KOPT-K1 (cell line): ENCODE measurements at regions not wholly inside any gene's neighbourhood (a gene's known extent, or its start where the extent isn't known, plus 50 kb on each side); places are given as distances from the start of the nearest gene placed in this dataset.
A peak's percentile ranks its signal among the peaks of the same experiment; 100 is the strongest.
"Not testable (repeated sequence)": the region's sequence is repeated elsewhere in the genome, so short reads cannot be mapped to it uniquely, and the experiment has no call there.

Source experiments
- H3K27ac ChIP-seq: fragments of 200-600 bp; sonication (generic); 2 replicates; pipeline ENCODE4 v1.5.1; 2016; ENCODE audit warnings: antibody characterized with exemption, mild to moderate bottlenecking, low read depth, low read length; ENCODE audit not compliant: poor library complexity, severe bottlenecking
- H3K36me3 ChIP-seq: fragments of 200-600 bp; sonication (generic); 2 replicates; pipeline ENCODE4 v1.5.1; 2017; ENCODE audit warnings: antibody characterized with exemption, mild to moderate bottlenecking, low read length, moderate library complexity; ENCODE audit not compliant: insufficient read depth
- H3K9me3 ChIP-seq: fragments of 200-600 bp; sonication (generic); 2 replicates; pipeline ENCODE4 v1.5.1; 2017; ENCODE audit warnings: antibody characterized with exemption, low read length, mild to moderate bottlenecking; ENCODE audit not compliant: insufficient read depth, poor library complexity, severe bottlenecking

DNA sequence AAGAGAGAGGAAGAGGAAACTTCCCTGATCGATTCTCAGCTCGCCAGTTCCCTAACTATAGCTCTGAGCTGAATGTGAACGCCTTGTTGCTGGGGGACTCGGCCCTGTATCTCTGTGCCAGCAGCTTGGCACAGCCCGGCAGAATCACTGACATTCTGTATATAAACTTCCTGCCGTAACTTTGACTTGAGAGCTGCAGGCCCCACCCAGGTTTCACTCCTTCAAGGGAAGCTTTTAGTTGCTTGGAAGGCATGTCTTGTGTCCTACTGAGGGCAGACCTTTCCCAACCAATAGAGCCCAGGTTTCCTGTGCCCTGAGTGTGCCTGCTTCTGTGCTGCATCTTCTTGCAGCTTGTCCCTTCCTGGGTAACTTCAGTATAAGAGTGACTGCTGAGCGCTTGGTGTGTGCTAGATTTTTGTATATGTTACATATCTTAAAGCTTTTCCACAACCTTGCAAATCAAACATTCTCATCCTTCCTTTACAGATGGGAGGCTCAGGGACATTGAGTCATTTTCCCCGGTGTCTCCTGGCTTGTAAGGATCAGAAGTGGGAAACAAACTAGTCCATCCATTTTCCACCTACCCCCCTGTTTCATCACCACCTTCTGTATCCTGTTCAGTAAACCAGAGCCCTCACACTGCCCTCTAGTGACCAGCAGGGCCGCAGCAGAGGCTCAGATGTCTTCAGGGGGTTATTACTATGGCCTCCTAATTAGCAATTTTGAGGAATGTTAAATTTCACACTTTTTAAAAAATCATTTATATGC is 225.2 kb upstream of the PRSS58 start:
- no peak overlapping the region for H3K27ac ChIP-seq

DNA sequence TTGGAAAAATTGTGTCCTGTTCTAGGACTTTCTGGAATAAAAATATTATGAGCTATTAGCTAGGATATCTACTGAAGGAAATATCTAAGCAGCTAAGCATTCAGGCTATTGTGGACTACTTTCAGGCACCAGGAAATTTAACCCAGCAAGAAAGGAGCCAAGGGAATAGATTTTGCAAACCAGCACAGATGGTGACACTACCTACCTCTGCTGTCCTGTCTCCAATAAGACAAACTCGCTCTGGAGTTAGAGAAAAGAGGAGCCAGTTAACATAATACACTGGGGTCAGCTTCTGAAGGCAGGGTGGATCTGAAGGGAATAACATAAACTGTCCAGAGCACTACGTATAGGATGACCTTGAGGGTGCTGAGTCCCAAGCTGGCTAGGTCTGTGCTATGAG is 223.7 kb upstream of the PRSS58 start:
- H3K27ac ChIP-seq = no peak overlapping the region
- H3K36me3 ChIP-seq = no peaks in the 10 kb centered on the region
- no peaks in the 10 kb centered on the region for H3K9me3 ChIP-seq

More for the DNA sequence above, 225.2 kb upstream of the PRSS58 start:
- no peaks in the 10 kb centered on the region for H3K9me3 ChIP-seq
- H3K36me3 ChIP-seq = no peaks in the 10 kb centered on the region

DNA sequence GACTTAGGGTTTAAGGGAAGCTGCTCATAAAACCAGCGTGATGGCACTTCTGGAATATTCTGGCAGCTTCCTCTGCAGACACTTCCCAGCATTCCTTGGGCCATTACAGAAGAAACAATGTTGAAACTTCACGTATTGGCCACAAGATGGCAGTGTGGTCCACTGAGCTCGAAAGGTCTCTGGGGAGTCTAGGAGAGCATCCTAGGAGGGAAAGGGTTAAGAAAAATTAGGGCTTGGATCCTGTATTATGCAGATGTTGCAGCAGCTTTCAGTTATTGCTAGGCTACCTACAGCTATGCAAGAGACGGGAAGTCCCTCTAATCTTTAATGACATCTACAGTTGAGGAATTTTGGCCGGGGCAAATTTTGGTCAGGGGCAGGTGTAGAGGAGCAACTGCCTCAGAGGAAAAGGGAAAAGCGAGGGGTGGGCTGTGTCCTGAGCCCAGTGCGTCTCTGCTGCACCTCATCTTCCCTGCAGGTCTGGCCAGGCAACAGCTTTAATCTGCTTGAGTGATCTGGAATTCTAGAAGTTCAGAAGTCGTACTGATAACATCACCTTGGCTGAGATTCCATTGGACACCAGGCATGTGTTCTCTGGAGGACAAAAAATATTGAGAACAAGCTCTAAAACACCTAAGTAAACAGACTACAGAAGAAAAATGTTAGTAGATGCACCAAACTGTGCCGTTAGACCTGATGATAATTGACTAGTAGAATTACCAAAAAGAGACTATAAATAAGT is 220.8 kb upstream of the PRSS58 start:
- no peaks in the 10 kb centered on the region for H3K9me3 ChIP-seq
- peak overlapping the region; percentile 61 for H3K27ac ChIP-seq
- no peaks in the 10 kb centered on the region for H3K36me3 ChIP-seq

DNA sequence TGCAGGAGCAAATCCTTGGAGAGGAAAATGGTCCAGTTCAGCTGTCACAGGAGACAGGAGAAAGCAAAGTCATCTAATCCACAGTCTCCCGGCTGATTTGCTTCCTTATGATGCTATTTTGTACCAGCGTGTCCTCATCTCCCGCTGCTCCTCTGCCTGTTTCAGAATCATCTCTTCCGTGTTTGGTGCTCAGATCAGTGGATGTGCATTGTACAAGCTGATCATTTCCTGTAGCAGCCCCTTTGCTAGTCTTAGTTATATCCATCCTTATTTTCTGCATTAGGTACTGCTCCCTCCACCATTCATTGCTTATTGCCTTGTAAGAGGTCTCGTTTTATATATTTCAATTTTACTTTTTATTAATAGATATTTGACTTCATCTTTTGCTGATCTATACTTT is 219.9 kb upstream of the PRSS58 start:
- not testable (repeated sequence) for H3K9me3 ChIP-seq, H3K36me3 ChIP-seq
- peak overlapping the region; percentile 61 for H3K27ac ChIP-seq

DNA sequence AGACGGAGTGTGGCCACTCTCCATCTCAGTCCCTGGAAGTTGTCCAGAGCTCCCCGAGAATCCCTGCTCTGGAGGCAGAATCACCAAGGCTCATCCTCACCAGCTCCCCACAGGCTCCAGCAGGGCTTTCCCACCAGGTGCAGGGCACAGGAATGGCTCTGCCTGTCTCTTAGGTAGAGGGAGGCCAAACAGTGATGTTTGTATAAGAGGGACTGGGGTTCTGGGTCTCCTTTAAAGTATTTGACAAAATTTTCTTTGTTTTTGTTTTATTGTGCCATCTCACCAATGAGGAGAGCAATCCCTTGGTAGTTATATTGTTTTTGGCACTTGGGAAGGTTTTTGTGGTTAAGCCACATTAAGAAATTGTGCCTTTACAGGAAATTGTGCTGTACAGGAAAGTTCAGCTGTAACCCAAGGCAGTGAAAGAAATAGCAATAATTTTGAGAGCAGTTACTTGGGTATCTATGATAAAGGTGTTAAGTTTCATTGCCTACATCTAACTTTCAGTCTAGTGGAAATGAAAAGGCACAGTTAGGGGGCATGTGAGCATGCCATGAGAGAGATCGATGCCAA is 219.3 kb upstream of the PRSS58 start:
- no peaks in the 10 kb centered on the region for H3K9me3 ChIP-seq
- no peaks in the 10 kb centered on the region for H3K36me3 ChIP-seq
- H3K27ac ChIP-seq = peak overlapping the region; percentile 61

DNA sequence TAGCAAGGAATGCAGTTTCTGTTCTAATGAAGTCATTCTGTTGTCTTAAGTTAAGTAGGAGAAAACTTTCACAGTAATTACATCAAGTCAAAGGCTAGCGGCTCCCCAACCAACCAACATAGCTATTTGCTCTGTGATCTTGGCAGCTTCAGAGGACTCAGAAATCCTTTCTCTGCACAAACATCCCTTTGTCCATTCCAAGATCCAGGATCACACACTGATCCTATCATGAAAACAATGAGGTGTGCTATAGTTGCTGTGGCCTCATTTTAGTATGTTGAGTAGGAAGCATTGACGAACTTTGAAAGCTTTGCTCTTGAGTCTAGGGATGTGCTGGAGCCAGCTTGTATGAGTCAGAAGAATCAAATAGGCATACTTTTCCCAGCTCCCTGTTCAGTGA is 218.2 kb upstream of the PRSS58 start:
- Histone ChIP-seq H3K36me3 (no peaks in the 10 kb centered on the region), H3K27ac (no peak overlapping the region), H3K9me3 (no peaks in the 10 kb centered on the region)

DNA sequence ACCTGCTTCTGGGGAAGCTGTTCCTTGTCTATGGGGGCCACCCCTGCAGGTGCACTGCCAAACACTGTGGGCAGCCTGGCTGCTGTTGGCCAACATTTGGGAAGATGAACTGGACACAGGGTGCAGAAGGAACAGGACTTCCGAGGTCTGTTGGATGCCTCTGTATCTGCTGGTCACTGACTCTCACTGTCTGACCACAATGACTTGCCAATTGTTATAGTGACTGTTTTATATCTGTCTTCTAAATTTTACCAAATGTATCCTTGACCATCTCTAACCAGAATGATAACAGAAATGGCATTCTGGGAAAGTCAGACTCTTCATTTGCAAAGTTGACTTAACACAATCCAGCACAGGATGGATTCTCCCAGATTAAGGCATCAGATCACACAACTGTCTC is 214.0 kb upstream of the PRSS58 start:
- Histone ChIP-seq H3K36me3 (no peaks in the 10 kb centered on the region; the same call in 1 of the 2 replicates), H3K27ac (no peak overlapping the region), H3K9me3 (no peaks in the 10 kb centered on the region)

DNA sequence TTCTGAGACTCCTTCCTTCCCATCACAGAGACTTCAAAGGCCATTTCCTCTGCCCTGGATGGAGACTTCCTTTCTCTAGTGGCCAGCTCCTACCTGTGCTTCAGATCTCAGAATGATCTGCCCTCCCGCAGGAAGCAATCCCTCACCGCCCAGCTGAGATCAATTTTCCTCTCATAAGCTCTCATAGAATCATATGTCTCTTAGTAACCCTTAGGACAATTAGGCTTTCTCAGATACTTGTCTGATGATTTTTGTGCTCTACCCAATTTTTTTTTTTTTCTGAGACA is 212.6 kb upstream of the PRSS58 start:
- Histone ChIP-seq H3K27ac (no peak overlapping the region), H3K36me3 (no peaks in the 10 kb centered on the region; the same call in 1 of the 2 replicates), H3K9me3 (no peaks in the 10 kb centered on the region)

DNA sequence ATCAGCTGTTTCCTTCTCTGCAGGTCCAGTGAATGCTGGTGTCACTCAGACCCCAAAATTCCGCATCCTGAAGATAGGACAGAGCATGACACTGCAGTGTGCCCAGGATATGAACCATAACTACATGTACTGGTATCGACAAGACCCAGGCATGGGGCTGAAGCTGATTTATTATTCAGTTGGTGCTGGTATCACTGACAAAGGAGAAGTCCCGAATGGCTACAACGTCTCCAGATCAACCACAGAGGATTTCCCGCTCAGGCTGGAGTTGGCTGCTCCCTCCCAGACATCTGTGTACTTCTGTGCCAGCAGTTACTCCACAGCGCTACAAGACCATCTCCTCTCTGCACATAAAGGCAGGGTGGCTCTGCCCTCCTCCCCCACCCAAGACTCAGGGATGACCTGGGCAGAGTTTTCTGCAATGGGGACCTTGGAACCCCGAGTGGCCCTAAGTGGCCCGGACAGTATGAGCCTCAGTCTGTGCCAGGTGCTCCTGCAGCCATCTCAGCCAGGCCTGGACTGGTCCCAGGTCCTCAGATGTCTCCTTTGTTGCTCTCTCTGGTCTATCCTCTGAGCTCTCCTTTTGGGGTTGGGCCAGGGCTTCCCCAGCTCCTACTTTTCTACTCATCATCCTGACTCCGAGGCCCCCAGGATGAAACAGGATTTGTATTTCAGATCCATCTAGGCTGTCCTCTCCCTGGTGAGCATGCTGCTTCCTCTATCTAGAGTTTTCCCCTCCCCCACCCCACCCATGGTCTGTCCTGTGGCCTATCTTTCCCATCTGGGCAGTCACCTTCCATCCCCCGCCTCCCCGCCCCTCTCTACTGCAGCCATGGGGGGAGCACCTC is 212.1 kb upstream of the PRSS58 start:
- no peaks in the 10 kb centered on the region; the same call in 1 of the 2 replicates for H3K36me3 ChIP-seq
- no peaks in the 10 kb centered on the region for H3K9me3 ChIP-seq
- H3K27ac ChIP-seq = no peak overlapping the region

DNA sequence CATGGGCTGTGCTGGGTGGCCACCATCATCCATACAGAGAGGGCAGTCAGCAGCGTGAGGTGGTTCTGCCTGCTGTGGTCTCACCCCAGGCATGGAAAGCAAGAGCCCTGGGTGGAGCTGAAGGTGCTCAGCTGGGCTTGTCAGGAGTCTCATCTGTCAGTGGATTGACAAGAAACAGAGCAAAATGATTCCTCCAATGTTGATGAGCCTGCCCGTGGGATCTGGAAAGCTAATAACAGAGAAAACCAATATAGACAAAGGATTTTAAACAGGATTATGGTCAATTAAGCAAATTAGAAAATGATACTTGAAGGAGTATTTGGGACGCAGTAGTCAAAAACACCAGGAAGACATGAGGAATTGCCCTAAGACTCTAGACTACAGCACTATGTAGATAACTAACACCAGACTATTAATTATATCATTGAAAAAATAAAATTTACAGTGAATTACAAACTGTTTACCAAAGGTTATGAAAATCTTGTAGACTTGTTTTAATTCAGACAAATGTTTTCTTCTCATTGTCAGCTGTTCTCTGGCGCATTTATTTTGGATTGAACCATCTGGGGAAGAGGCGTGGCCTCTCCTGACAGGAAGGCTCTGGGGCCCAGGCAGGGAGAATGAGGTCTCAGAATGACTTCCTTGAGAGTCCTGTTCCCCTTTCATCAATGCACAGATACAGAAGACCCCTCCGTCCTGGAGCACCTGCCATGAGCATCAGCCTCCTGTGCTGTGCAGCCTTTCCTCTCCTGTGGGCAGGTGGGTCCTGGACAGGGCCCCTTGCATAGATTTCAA is 211.2 kb upstream of the PRSS58 start:
- Histone ChIP-seq H3K36me3 (no peaks in the 10 kb centered on the region; the same call in 1 of the 2 replicates), H3K27ac (no peak overlapping the region), H3K9me3 (no peaks in the 10 kb centered on the region)

DNA sequence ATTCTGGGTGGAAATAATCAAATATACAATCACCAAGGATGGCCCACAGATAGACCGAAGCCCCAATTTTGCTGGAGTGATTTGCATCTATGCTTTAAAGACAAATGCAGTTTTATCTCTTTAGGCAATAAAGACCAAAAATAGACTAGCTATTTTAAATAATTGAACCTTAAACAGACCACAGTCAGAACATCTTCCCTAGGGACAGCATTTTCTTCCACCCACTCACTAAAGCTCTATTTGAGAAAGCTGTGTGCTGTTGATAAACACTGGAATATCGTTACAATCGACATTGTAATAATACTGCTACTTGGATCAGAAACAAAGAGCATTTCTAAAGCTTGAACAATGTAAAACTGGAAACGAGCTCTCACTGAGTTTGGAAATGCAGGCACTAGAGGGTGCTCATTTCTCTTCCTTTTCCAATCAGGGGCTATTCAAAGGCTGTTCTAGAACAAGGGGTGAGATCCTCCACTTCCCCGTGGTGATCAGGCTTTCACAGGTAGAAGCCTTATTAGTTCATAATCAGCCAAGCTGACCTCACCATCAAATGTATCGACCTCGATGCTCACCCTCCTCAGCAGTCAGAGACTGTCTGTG is 209.3 kb upstream of the PRSS58 start:
- not testable (repeated sequence) for H3K36me3 ChIP-seq, H3K9me3 ChIP-seq, H3K27ac ChIP-seq

DNA sequence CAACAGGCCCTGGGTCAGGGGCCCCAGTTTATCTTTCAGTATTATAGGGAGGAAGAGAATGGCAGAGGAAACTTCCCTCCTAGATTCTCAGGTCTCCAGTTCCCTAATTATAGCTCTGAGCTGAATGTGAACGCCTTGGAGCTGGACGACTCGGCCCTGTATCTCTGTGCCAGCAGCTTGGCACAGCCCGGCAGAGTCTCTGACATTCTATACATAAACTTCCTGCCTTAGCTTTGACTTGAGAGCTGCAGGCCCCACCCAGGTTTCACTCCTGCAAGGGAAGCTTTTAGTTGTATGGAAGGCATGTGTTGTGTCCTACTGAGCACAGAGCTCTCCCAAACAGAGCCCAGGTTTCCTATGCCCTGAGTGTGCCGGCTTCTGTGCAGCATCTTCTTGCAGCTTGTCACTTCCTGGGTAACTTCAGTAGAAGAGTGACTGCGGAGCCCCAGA is 205.6 kb upstream of the PRSS58 start:
- Histone ChIP-seq H3K36me3 (no peaks in the 10 kb centered on the region; the same call in 1 of the 2 replicates), H3K27ac (peak overlapping the region; percentile 57), H3K9me3 (no peaks in the 10 kb centered on the region)

DNA sequence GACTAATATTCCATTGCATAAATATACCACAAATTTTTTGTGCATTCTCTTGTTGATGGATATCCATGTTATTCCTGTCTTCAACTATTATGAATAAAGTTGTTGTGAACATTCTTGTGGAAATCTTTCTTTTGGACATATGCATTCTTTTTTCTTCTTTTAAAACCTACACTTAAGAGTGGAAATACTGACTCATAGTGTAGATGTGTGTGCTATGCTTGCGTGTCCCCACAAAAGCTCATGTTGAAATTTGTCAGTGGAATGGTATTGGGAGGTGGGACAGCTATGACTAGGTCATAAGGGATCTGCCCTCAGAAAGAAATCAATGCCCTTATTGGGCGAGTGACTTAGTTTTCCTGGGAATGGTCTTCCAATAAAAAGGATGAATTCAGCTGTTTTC is 203.6 kb upstream of the PRSS58 start:
- Histone ChIP-seq H3K9me3 (no peaks in the 10 kb centered on the region), H3K36me3 (no peaks in the 10 kb centered on the region), H3K27ac (no peak overlapping the region)
